ENCODE measurements at regions not wholly inside any gene's neighbourhood (a gene's known extent, or its start where the extent isn't known, plus 50 kb on each side); places are given as distances from the start of the nearest gene placed in this dataset.
A peak's percentile ranks its signal among the peaks of the same experiment; 100 is the strongest.

DNA sequence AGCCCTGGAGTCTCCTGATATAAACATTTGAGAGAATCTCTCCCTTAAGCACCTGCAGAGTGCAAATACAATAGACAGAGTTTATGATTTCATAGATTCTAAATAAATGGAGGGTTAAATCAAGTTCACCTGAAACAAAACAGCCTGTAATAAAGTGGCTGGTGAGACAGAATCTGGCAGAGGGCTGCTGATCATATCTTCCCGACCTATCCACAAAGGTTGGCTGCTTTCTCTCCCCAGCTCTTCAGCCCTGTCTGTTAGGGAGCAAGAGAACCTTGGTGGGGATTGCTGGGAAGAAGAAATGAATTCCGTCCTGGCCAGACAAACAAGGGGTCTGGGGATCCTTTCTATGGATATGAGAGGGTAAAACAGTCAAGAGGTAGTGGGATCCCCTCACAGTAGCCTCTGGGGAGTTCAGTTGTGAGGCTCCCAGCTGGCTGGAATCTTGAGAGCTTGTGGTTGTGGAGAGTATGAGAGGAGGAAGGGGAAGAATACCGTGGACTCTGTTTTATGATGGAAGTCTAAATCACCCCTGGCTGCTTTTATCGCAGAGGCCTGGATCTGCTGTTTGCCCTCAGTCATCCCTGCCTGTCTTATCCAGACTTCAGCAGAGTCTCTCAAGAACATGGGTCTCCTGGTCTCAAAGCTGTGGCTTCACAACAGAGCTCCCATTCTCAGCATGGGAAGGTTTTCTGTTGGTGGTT lies 451.3 kb downstream of the NTRK3 start:
- DNase-seq (ENCODE audit: low read depth): no peak

DNA sequence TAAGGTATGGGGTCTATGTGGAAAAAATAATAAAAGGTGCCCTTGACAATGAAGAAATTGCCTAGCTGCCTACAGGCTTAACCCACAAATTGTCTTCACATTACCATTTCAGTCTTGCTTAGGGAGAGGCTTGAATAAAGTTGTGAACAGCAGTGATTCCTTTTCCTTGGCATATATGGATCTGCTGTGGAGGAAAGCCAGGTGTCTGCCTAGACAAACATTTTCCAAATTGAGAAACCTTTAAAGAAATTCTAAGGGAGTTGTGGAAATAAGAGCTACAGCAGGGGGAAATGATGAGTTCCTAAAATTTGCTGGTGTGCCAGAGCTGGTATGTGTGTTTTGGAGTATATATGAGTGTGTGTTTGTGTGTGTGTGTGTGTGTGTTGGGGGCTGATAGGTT lies 452.1 kb downstream of the NTRK3 start:
- no peak for DNase-seq (ENCODE audit: low read depth)

DNA sequence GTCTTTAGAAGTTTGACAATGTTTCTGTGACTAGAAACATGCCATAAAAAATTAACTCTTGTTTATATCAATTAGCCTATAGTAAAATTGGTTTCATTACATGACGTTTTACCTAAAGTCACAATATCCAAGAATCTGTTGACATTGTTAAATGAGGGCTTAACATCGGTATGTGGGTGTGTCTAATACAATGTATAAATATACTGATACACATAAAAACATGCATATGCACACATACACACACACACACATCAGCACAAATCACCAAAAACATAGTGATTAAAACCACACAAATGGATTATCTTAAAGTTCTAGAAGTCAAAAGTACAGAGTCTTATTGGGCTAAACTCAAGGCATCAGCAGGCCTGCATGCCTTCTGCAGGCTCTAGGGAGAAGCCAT lies 456.7 kb downstream of the NTRK3 start:
- no peak for DNase-seq (ENCODE audit: low read depth)

DNA sequence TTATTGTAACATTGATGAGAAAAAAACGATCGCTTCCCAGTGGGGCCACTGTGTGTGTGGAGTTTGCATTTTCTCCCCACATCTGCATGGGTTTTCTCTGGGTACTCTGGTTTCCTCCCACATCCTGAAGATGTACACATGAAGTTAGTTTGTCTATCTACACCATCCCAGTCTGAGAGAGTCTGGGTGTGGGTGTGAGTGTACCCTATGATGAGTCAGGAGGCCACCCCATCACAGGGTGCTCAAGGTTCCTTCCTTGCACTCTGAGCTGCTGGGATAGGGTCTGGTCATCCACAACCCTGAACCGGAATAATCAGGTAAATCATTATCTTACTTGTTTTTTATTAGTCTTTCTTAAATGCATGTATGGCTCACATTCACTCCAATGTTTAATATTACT lies 457.1 kb downstream of the NTRK3 start:
- no peak for DNase-seq (ENCODE audit: low read depth)

DNA sequence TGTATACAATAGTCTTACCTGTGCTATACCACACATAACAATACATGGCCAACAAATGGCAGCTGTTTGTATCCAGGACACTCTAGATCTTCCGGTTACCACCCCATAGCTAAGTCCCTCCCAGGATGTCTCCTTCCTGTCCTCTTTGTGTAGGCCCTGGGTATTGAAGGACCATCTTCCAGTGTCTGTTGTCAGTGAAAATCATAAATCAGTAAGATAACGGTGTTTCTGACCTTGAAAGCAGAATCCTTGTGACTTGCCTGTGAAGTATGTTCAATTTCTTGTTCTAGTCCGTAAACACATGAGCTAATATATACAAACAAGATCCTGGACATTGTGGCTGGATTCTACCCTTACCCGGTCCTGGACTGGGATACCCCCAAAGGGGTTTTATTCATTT lies 462.8 kb downstream of the NTRK3 start:
- DNase-seq (ENCODE audit: low read depth): no peak

DNA sequence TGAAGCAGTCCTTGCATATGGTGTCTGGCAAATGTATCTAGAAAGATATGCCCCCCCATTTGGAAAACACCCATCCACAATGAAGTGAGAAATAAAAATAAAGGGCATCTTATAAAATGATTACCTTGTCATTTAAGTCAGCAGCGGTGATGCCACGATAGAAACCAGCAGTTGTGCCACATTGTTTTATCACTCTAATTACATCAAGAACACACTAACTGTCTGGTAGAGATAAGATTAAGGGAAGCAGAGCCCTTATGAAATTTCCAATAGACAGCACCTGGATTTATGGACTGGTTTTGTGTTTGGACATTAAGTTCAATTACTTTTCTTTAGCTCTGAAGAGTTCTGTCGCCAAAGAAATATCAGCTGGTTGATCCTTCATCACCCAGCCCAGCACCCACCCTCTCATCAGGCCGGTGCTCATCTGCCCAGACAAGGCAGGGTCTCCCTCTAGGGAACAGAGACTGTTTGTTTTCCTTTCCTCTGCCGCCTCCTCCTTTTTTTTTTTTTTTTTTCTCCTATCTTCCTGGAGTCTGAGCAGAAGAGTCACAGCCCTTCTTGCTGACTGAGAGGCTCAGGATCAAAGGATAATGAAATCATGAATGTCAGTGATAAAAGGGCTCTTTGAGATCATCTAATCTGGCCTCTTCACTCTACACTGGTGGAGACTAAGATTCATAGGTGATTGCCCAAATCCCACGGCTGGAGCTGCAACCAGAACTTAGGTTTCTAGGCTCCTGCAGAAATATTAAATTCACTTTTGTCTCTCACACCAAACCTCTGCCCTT lies 464.1 kb downstream of the NTRK3 start:
- no peak for DNase-seq (ENCODE audit: low read depth)

DNA sequence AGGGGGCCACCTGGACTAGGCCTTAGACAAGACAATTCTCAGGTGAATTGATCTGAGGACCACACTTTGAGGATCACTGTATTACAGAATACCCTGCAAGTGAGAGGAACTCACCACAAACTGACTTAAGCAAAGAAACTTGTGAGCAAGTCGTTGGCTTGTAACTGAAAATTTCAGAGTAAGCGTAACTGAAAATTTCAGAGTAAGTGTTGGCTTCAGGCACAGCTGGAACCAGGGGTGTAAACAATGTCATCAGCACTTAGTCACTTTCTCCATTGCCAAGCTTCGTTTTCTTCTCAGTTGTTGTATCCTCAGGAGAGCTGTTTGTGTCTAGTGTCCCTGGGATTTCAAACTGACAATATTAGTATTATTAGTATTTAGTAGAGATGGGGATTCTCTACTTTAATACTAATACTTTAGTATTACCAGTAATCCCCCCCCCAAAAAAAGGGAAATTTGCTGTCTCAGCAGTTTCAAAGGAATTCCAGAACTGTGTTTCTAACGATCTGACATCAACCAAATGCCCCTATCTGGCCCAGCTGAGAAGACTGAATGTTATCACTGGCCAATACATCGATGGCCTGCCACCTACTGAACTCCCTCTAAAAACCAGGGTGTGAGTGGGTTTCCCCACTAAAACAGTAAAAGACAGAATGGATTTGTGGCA lies 474.4 kb downstream of the NTRK3 start:
- DNase-seq (ENCODE audit: low read depth): no peak

DNA sequence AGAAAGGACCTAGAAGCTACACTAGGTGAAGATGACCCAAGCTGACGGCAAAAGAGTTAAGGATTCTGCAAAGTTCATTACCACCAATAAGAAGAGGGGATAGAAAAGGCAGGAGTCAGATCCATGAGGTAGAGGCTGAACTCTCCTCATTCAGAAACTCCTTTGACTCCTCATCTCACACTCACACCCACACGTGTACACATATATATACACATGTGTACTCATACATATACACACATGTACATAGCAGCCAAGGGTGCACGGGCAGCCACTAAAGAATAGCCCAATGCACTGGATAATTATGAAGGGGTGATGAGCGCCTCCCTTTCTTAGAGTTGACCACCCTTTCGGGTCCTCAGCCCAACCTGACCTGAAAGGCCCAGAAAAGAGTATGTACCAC lies 476.8 kb downstream of the NTRK3 start:
- DNase-seq (ENCODE audit: low read depth): no peak

DNA sequence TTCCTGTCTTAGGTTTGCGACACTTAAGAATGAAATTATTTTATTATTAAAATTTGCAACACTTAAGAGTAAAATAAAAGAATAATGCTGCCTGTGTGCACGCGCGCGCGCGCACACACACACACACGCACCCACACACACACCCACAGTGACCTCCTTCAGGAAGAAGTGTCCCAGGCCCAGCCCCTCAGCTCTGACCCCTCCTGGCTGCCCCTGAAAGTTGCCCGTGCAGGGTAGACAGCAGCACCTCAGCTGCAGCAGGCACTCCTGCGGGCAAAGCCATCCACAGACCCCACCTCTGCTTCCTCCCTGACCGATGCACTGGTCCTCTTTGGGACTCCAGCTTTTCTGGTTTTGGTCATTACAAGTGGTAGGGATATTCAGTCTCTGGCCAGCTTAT lies 478.2 kb downstream of the NTRK3 start:
- no peak for DNase-seq (ENCODE audit: low read depth)

DNA sequence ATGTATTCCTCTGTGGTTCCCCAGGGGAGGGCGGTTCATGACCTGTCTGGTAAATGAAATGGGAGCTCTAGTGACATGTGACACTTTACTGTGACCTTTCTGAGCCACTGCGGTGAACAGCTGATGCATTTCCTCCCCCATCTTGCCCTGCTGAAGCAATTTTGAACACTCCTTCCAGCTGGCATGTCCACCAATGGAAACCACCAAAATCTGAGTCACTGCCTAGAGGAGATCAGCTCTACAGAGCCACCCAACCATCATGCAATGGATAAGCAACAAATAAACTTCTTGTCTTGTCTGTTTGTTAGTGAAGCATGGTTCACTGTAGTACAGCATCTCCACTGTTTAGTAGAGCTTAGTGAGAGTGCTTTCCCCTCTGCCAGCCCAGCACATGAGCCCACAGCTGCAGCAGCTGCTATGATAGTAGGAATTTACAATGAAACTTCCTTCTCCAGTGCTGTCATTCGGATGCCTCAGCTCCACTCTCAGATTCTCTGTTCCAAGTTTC lies 479.4 kb downstream of the NTRK3 start:
- peak; percentile 97 for DNase-seq (ENCODE audit: low read depth)

DNA sequence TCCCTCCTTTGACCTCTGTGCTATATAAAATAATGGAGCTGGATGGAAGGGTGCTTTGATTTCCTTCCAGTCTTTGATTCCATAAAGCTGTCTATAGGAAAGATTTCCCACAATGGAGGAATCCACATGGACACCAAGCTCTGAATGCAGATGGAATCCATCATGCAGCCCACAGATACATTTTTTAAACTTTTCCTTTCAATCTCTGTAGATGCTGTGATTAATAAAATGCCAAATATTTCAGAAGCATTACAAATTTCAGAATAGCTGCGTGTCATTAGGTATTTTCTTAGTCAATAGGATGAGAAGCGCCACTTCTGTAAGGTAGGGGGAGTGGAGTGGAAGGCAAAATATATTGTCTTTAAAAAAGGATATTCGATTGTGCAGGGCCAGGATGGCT lies 489.0 kb downstream of the NTRK3 start:
- no peak for DNase-seq (ENCODE audit: low read depth)

DNA sequence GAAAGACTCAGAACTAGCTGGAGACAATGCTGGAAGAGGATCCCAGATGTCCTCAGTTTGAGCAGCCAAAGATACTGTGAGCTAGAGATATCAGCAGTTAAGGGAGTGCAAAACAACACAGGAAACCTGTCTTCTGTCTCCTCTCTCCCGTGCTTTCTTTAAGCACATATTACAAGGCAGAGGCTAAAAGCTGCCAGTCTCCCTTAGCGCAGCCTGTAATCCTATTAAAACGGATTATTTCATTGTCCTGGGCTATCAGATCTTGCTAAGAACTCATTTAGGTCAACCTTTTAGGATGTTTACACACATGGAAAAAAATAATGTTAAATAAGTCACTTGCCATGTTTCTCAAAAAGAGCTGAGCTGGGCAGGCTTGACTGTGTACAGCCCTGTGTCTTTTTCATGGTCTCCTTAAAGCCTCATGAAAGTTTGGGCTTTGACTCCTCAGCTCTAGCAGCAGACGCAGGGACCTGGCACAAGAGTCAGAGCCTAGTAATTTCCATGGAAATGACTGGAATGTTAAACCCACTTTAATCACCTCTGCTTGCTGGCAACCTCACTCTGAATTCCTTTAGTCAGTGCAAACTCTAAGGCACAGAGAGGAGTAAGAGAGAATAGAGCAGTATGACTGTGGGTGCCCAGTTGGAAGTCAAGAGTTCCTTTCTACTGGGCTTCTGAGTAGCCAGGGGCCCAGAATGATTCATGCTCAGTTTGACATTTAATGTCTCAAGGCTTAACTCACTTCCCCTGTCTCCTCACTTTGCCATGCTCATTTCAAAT lies 491.9 kb downstream of the NTRK3 start:
- DNase-seq (ENCODE audit: low read depth): peak; percentile 96

DNA sequence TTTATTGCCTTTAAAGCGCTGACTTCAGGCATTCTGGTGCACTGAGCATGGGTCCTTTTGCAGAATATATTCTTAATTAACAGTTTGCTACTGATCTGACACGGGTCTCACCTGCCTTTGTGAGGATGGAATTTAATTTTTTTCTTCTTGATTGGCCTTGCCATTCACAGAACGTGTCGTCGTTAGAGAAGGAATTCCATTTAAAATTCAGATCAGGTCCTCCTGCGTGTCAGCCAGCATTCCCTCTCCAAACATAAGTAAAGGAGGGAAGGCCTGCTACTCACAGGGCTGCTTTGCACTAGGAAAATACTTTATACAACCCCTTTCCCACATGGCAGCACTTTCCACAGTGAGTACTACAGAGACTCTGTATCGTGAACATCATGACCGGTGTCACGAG lies 492.7 kb downstream of the NTRK3 start:
- DNase-seq (ENCODE audit: low read depth): no peak

DNA sequence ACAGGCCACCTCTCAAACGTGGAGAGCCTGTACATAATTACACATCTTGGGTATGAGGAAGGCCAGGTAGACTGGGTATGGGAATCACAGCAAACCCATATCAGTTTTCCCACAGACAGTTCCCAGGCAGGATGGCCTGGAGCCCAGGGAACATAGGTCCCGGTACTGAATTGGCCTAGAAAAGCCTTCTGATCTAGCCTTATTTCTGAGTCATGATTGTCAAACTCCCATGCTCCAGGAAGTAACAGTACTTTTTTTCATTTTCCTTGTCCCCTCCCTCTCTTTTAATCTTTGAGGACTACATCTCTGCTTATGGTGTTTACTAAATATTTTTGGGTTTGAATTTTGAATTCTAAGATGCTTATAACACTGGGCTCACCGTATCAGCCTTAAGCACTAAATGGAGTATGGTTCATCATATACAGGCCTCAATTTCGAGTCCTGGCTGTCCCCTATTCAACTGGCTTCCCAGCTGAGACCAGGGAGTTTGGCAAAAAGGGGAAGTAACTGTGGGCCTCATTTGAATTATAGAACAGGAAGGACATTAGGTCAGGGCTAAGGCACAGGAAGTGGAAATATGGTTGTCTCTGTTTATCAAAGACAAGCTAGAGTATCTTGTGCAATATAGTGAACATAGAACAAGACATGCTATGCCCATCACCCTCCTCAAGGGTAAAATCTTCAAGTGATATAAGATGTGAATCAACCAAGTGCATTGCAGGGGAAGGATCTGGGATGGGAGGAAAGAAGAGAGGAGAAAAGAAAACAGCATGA lies 494.6 kb downstream of the NTRK3 start:
- peak; percentile 38 for DNase-seq (ENCODE audit: low read depth)

DNA sequence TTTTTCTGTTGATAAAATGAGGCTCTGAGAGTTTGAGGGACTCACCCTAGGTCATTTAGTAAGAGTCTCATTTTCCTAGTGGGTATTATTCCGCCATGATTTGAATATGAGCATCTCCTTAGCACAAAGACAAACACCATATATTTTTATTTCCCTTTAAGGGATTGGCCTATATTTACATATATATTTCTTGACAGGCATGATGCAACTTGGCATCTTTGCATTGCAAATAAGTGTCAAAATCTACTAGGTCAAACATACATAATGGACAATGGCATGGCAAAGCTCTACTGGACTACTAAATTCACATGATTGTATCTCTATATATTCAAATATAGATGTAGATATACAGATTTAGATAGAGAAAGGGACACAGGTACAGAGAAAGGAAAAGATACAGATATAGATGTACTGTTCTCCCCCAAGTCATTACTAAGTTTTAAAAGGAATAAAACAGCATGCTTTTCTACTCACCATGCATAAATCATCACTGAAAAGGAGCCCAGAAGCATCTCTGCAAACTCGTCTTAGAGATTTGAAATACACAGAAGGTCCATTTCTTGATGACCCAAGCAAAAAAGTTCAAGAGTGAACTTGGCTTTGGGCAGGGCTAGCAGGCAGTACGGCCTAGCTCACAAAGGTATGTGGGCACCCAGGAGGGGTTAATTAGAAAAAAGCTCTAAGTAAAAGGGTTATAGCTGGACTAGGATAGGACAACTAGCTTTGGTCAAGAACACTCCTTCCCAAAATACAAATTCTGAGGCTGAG lies 495.8 kb downstream of the NTRK3 start:
- DNase-seq (ENCODE audit: low read depth): no peak

DNA sequence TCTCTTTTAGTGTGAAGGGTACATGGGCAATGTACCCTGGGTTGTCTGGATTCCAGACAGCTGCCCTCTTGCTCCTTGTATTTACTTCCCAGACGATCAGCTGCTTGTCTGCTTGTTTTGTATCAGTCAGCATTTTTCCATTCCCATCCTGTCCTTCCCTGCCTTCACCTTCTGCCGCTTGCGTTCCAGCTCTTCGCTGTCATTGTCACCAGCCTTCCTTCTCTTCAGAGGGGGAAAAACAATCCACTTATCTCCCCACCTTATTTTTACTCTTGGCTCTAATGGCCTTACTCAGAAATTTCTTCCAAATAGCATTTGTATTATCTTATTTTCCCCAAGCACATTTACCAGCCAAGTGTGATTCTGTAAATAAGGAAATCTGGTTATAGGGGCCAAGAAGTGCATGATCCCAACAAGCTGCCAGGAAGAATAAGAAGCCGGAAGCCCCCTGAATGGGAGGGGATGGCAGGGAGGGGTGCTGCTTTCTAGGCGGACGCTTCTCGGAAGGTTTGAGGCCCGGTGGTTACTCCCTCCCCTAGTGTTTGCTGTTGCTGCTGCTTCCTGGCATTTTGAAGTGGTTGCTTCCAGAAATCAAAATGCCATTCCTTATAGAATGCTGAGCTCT lies 497.6 kb downstream of the NTRK3 start:
- no peak for DNase-seq (ENCODE audit: low read depth)

DNA sequence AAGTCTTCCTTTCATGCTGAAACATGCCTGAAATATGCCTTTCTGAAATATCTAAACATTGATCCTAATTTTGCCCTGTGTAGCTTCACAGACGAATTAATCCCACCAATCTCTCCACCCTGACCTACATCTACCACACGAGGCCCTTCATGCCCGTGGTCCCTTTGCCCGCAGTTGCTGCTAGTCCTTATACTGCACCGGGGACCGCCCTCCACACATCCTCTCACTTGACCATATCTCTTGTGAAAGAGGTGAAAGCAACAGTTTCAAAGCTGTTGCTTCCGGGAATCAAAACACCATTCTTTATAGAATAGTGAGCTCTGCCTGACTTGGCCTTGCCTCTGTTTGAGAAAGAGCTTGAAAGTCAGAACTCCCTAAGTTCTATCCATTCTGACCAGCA lies 499.5 kb downstream of the NTRK3 start:
- DNase-seq (ENCODE audit: low read depth): no peak

DNA sequence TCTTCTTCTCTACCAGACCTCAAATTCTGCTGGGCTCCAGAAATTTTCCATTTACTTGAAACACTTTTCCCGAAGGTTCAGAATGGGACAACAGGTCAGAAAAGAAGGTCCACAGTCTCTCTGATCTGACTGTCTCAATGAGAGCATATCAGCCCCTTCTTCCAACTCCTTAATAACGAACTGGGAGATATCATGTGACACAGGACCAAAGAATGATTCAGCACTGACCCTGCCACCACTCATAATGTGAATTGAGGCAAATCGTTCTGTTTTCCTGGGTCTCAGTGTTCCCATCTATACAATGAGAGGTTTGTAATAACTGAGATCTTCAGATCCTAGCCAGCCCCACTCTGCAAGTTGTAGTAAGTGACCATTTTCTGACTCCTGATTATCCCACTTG lies 500.5 kb downstream of the NTRK3 start:
- no peak for DNase-seq (ENCODE audit: low read depth)

DNA sequence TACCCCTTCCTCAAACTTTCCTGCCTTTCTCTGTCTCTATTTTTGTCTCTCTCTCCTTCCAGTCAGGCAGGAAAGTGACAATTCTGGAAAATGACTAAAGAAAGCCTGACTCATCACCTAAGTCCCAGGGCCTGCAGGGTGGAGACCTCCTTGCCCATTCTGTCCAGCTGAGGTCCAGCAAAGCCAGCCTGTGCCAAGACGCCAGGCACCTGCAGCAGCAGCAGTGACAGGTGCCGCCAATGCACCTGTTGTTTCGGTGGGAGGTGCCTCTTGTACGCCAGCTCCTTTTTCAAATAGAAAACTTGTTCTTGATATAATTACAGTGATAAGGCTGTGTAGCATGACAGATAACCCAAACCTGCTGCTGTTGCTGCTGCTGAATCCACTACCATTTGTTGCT lies 501.3 kb downstream of the NTRK3 start:
- DNase-seq (ENCODE audit: low read depth): peak; percentile 64

DNA sequence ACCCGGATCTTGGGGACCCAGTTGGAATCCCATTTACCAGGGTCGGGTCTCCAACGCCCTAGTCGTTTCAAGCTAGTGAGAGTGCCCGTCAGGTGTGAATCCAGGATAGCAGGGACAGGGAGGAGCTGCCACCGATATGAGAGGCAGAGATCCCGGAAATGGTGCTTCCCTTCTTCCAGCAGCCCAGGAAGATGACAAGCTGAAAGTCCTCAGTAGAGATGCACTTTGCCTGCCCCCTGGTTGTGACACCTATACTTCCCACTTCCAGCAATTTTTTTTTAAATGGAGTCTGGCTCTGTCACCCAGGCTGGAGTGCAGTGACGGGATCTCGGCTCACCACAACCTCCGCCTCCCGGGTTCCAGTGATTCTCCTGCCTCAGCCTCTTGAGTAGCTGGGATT lies 503.0 kb downstream of the NTRK3 start:
- peak; percentile 48 for DNase-seq (ENCODE audit: low read depth)

Data from M059J (cell line).